ENCODE measurements at regions not wholly inside any gene's neighbourhood (a gene's known extent, or its start where the extent isn't known, plus 50 kb on each side); places are given as distances from the start of the nearest gene placed in this dataset.
A peak's percentile ranks its signal among the peaks of the same experiment; 100 is the strongest.

- H3K9me3 ChIP-seq, result no peaks in the 10 kb centered on the region
- intact Hi-C loops (cut with DNase I; ENCODE audit: low total_unique reads), result no loop called here
Observed at GRCh38 chr10:80697926-80698325, 160.2 kb downstream of the SH2D4B start.

GRCh38 chr10:80699602-80700039 is 161.9 kb downstream of the SH2D4B start:
- H3K36me3 ChIP-seq, result no peaks in the 10 kb centered on the region
- H3K27ac ChIP-seq, result no peak overlapping the region
- intact Hi-C loops (cut with DNase I; ENCODE audit: low total_unique reads), result no loop called here
- no peaks in the 10 kb centered on the region for H3K27me3 ChIP-seq
- DNase-seq (ENCODE audit: low spot score in 2 of 2), result peak; percentile 54 to 82
- H3K4me1 ChIP-seq, result no peaks in the 10 kb centered on the region
- peak overlapping the region in 1 of 3 donors; percentile 37 for H3K4me3 ChIP-seq
- TF ChIP-seq CTCF (IDR thresholded peaks at IDR 0.05) (peak; percentile 56 to 79 (median 72)), POLR2A (IDR thresholded peaks at IDR 0.05) (no peak), POLR2AphosphoS5 (IDR thresholded peaks at IDR 0.05) (no peak)
- no peaks in the 10 kb centered on the region for H3K9me3 ChIP-seq

More at GRCh38 chr10:80697926-80698325, 160.2 kb downstream of the SH2D4B start:
- no peaks in the 10 kb centered on the region for H3K4me1 ChIP-seq
- H3K27me3 ChIP-seq, result no peaks in the 10 kb centered on the region
- no peak for DNase-seq (ENCODE audit: low spot score in 2 of 2)
- no peak for TF ChIP-seq POLR2A (IDR thresholded peaks at IDR 0.05)
- no peak for TF ChIP-seq CTCF (IDR thresholded peaks at IDR 0.05)
- no peak for TF ChIP-seq POLR2AphosphoS5 (IDR thresholded peaks at IDR 0.05)
- no peak overlapping the region for H3K27ac ChIP-seq
- no peaks in the 10 kb centered on the region for H3K36me3 ChIP-seq
- H3K4me3 ChIP-seq, result no peak overlapping the region

- H3K4me3 ChIP-seq, result no peak overlapping the region
- H3K27ac ChIP-seq, result no peak overlapping the region
- TF ChIP-seq POLR2A (IDR thresholded peaks at IDR 0.05), result no peak
- no peak for TF ChIP-seq CTCF (IDR thresholded peaks at IDR 0.05)
- no peak for TF ChIP-seq POLR2AphosphoS5 (IDR thresholded peaks at IDR 0.05)
- no peaks in the 10 kb centered on the region for H3K27me3 ChIP-seq
- H3K36me3 ChIP-seq, result no peaks in the 10 kb centered on the region
- no peaks in the 10 kb centered on the region for H3K9me3 ChIP-seq
- intact Hi-C loops (cut with DNase I; ENCODE audit: low total_unique reads), result no loop called here
- H3K4me1 ChIP-seq, result no peaks in the 10 kb centered on the region
- no peak for DNase-seq (ENCODE audit: low spot score in 2 of 2)
Observed at GRCh38 chr10:80700252-80700651, 162.6 kb downstream of the SH2D4B start.

GRCh38 chr10:80700760-80701444 is 163.2 kb downstream of the SH2D4B start:
- Histone ChIP-seq H3K9me3 (no peaks in the 10 kb centered on the region), H3K36me3 (no peaks in the 10 kb centered on the region), H3K4me3 (no peak overlapping the region), H3K27me3 (no peaks in the 10 kb centered on the region), H3K27ac (no peak overlapping the region), H3K4me1 (no peaks in the 10 kb centered on the region)
- TF ChIP-seq CTCF (IDR thresholded peaks at IDR 0.05), result no peak
- TF ChIP-seq POLR2A (IDR thresholded peaks at IDR 0.05), result no peak
- TF ChIP-seq POLR2AphosphoS5 (IDR thresholded peaks at IDR 0.05), result no peak
- intact Hi-C loops (cut with DNase I; ENCODE audit: low total_unique reads), result no loop called here
- DNase-seq (ENCODE audit: low spot score in 2 of 2), result no peak

- no peaks in the 10 kb centered on the region for H3K9me3 ChIP-seq
- TF ChIP-seq CTCF (IDR thresholded peaks at IDR 0.05), result no peak
- no peak for TF ChIP-seq POLR2AphosphoS5 (IDR thresholded peaks at IDR 0.05)
- no peak for TF ChIP-seq POLR2A (IDR thresholded peaks at IDR 0.05)
- H3K27ac ChIP-seq, result no peak overlapping the region
- H3K27me3 ChIP-seq, result no peaks in the 10 kb centered on the region
- no peak overlapping the region for H3K4me3 ChIP-seq
- no peaks in the 10 kb centered on the region for H3K36me3 ChIP-seq
- intact Hi-C loops (cut with DNase I; ENCODE audit: low total_unique reads), result no loop called here
- no peaks in the 10 kb centered on the region for H3K4me1 ChIP-seq
- DNase-seq (ENCODE audit: low spot score in 2 of 2), result no peak
Observed at GRCh38 chr10:80701706-80702105, 164.0 kb downstream of the SH2D4B start.

Measured in breast epithelium (tissue), 4 donors.